ENCODE measurements at regions not wholly inside any gene's neighbourhood (a gene's known extent, or its start where the extent isn't known, plus 50 kb on each side); places are given as distances from the start of the nearest gene placed in this dataset.

DNA sequence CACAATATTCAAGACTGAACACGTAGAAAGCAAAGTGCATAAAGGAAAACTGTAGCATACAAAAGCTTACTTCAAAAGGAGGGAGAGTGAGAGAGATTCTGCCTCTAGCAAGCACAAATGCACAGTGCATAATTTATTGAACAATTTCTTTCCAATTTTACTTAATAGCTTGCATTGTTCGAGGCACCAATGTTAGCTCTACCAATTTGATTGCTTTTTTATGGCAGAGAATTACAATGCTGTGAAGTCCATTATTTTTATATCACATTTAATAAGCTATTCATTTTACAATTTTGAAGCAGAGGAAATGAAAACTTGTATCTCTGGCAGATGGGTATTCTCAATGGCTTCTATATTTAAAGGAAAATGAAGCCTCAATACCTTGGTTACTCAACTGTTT, 331.7 kb downstream of the GPM6A start:
- Histone ChIP-seq H3K27ac (no peak overlapping the region), H3K4me3 (no peak overlapping the region)

GRCh38 chr4:175499735-175500352, 312.2 kb downstream of the GPM6A start:
- no peak overlapping the region for H3K4me3 ChIP-seq
- H3K27ac ChIP-seq: no peak overlapping the region

- Histone ChIP-seq H3K27ac (no peak overlapping the region), H3K4me3 (no peak overlapping the region)
These were observed 307.7 kb downstream of the GPM6A start for GRCh38 chr4:175504318-175504717.

DNA sequence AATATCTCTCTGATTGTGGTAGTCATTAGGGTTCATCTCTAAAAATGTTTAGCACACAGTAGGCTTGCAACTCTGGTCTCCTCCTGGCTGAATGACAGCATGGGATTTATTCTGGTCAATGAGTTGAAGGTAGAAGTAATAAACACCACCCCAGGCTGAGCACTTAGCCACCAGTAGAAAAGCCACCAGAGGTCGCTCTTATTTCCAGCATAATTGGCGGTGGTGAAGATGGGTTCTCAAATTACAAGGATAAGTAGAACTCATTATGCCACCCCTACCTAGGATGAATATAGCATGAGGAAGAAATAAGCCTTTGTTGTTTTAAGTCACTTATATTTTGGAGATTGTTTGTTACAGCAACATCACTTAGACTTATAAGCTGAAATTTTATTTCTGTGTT, 302.7 kb downstream of the GPM6A start:
- Histone ChIP-seq H3K4me3 (no peak overlapping the region), H3K27ac (no peak overlapping the region)

DNA sequence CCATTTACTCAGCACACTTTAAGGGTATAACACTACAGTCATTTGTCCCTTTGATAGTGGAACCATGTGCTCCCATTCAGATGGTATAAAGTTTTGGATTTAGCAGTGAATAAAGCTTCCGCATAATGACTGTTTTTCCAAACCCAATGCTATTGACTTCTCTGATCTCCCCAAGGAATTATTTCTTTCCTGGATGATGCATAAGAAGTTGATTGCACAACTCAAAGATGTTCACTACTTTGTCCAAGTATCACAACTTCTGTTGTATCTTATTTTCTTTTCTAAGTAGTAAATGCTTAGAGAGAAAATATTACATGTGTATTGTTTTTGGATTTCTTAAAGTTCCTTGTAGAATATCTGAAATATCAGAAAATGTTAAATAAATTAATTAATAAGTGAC, 300.2 kb downstream of the GPM6A start:
- Histone ChIP-seq H3K27ac (no peak overlapping the region), H3K4me3 (no peak overlapping the region)

DNA sequence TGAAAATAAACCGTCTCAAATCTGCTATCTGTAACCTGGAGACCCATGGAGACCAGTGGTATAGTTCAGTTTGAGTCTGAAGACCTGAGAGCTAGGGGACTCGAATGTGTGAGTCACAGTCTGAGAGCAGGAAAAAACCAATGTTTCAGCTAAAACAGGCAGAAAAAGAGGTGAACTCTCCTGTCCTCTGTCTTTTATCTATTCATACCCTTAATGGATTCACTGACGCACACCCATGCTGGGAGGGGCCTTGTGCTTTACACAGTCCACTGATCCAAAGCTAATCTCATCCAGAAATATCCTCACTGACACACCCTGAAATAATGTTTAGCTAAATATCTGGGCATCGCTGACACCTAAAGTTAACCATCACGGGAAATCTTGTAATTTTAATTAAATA, 297.9 kb downstream of the GPM6A start:
- H3K4me3 ChIP-seq: no peak overlapping the region
- H3K27ac ChIP-seq: no peak overlapping the region

DNA sequence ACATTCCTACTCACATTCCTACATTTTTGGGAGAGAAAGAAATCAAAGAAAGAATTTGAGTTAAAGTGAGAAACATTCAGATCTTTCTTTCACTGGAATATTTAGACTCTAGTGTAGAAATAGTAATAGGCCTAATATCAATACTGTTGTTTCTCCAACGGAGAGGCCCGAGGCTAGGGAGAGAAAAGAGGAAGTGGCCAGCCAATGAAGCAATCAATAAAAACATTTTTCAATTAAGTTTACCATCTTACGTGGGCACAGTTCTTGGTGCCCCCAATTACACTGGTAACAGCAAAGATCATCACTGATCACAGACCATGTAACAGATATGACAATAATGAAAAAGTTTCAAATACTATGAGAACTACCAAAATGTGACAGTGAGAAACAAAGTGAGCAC, 281.4 kb downstream of the GPM6A start:
- Histone ChIP-seq H3K27ac (no peak overlapping the region), H3K4me3 (no peak overlapping the region)

GRCh38 chr4:175531405-175532091, 280.5 kb downstream of the GPM6A start:
- H3K4me3 ChIP-seq: no peak overlapping the region
- no peak overlapping the region for H3K27ac ChIP-seq

- Histone ChIP-seq H3K4me3 (no peak overlapping the region), H3K27ac (no peak overlapping the region)
These were observed 275.1 kb downstream of the GPM6A start for GRCh38 chr4:175536852-175537453.

GRCh38 chr4:175539498-175539897, 272.6 kb downstream of the GPM6A start:
- H3K27ac ChIP-seq: no peak overlapping the region
- no peak overlapping the region for H3K4me3 ChIP-seq

- Histone ChIP-seq H3K27ac (no peak overlapping the region), H3K4me3 (no peak overlapping the region)
These were observed 271.9 kb downstream of the GPM6A start for GRCh38 chr4:175540151-175540550.

- Histone ChIP-seq H3K4me3 (no peak overlapping the region), H3K27ac (no peak overlapping the region)
These were observed 271.3 kb downstream of the GPM6A start for GRCh38 chr4:175540732-175541131.

DNA sequence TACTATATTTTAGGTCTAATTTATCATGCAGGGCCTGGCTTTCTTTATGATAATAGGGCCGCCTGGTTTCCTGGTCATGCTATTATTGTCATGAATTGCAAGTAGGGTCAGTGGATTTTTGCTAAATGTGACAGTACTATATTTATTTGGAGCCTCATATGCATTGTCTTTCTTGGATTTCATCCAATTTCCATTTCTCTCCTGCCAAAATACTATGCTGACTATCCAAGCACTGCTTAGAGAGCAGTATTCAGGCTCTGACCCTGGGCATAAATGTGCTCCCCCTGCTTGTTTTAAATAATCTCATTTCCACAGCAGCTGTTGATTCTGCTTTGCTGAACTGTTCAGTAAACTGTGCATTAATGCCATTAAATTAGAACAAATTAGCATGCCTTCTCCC, 269.3 kb downstream of the GPM6A start:
- H3K4me3 ChIP-seq: no peak overlapping the region

GRCh38 chr4:175559126-175559525, 252.9 kb downstream of the GPM6A start:
- no peak overlapping the region for H3K27ac ChIP-seq
- H3K4me3 ChIP-seq: no peak overlapping the region

More for the DNA sequence above, 269.3 kb downstream of the GPM6A start:
- H3K27ac ChIP-seq: no peak overlapping the region

DNA sequence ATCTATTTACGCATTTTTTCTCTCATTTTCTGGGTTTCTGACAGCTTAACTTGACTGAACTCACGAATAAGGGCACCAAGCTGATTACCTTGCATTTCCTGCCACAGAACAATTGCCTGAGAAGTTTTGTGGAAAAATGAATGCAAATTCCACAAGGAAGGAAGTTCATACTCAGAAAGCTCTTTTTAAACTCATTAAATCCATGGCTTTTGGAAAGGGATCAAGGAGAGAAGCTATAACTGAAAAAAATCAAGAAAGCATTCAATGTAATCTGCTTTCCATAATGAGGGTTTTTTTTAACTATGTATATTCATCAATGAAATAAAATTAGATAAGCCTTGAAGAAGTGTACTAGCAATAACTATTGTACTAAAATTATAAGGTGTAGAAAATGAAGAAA, 252.5 kb downstream of the GPM6A start:
- Histone ChIP-seq H3K27ac (no peak overlapping the region), H3K4me3 (no peak overlapping the region)

- Histone ChIP-seq H3K4me3 (no peak overlapping the region), H3K27ac (no peak overlapping the region)
These were observed 251.5 kb downstream of the GPM6A start for GRCh38 chr4:175560604-175561003.

GRCh38 chr4:175561696-175562095, 250.4 kb downstream of the GPM6A start:
- H3K27ac ChIP-seq: no peak overlapping the region
- no peak overlapping the region for H3K4me3 ChIP-seq

DNA sequence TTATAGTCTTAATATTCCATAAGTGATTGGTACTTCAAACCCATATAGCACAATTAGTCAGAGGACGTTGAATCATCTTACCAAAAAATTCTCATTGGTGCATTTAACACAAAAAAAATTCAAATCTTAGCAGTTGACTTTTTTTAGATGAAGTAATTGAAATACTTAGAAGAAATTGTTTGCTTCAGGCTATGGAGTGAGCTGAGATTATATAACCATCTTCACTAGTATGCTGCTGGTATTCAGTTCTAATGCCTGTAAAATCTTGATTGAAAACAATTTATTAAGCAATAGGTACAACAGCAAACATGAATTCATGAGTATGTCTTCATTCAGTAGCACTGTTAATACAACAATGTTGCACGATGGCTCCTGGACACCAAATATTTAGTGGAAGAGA, 250.0 kb downstream of the GPM6A start:
- no peak overlapping the region for H3K27ac ChIP-seq

GRCh38 chr4:175562542-175562941, 249.5 kb downstream of the GPM6A start:
- Histone ChIP-seq H3K4me3 (no peak overlapping the region), H3K27ac (no peak overlapping the region)

More for the DNA sequence above, 250.0 kb downstream of the GPM6A start:
- no peak overlapping the region for H3K4me3 ChIP-seq

All from skin epidermis (tissue), 12 donors.